ENCODE measurements at regions not wholly inside any gene's neighbourhood (a gene's known extent, or its start where the extent isn't known, plus 50 kb on each side); places are given as distances from the start of the nearest gene placed in this dataset.

DNA sequence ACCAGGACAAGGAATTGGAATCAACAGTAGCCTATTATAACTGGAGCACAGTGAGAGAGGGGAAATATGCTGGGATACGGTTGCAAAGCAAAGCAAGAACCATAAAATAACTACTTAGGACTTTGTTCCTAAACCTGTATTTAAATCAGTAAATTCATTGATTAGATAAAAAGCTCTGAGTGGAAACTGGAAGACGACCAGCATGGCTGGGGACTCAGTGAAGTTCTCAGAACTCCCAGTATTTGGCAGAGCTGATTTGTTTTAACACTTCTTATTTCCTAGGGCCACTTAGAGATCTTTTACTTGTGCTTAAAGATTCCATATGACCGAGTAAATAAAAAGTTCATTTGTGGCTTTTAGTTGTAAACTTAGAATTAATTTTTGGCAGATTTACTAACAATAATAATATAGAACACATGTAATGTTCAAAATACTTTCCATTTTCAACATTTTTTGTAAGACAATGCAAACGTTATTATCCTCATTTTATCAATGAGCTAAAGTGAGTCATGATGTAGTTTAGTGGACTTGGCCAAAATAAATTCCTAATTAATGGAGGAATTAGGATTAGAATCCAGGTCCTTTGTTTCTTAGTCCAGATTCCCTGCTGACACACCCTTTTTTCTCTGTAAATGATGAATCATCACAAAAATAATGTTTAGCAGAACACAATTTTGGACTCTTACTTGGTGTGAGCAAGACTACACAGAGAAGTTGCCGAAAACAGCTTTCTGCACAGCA lies 392.9 kb downstream of the GJA1 start:
- no peaks in the 10 kb centered on the region for H3K79me2 ChIP-seq (replicated peaks; ENCODE audit: insufficient read depth, low read length)
- TF ChIP-seq, protein P1, sequence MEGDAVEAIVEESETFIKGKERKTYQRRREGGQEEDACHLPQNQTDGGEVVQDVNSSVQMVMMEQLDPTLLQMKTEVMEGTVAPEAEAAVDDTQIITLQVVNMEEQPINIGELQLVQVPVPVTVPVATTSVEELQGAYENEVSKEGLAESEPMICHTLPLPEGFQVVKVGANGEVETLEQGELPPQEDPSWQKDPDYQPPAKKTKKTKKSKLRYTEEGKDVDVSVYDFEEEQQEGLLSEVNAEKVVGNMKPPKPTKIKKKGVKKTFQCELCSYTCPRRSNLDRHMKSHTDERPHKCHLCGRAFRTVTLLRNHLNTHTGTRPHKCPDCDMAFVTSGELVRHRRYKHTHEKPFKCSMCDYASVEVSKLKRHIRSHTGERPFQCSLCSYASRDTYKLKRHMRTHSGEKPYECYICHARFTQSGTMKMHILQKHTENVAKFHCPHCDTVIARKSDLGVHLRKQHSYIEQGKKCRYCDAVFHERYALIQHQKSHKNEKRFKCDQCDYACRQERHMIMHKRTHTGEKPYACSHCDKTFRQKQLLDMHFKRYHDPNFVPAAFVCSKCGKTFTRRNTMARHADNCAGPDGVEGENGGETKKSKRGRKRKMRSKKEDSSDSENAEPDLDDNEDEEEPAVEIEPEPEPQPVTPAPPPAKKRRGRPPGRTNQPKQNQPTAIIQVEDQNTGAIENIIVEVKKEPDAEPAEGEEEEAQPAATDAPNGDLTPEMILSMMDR (IDR thresholded peaks at IDR 0.05; ENCODE audit: poor library complexity, severe bottlenecking), result no peak
- no peak for TF ChIP-seq SMC3 (conservative IDR thresholded peaks at IDR 0.05; ENCODE audit: poor library complexity)
- no peak overlapping the region for H3K27ac ChIP-seq (ENCODE audit: low read length)
- H3K9me3 ChIP-seq (ENCODE audit: low read length), result no peaks in the 10 kb centered on the region
- no peak overlapping the region for H2AFZ ChIP-seq (ENCODE audit: low read depth, low read length)
- H3K4me2 ChIP-seq (ENCODE audit: low read length), result no peak overlapping the region
- no peaks in the 10 kb centered on the region for H3K9me2 ChIP-seq (ENCODE audit: insufficient read depth, low read length)
- H3K27me3 ChIP-seq (ENCODE audit: insufficient read depth, low read depth, low read length), result no peaks in the 10 kb centered on the region
- no peaks in the 10 kb centered on the region for H3F3A ChIP-seq (ENCODE audit: insufficient read depth, low read length, poor library complexity, severe bottlenecking)
- no peak overlapping the region for H3K4me3 ChIP-seq (ENCODE audit: low read length)
- H3K9ac ChIP-seq (ENCODE audit: low read length), result no peak overlapping the region
- H3K36me3 ChIP-seq (ENCODE audit: insufficient read depth, low read length), result no peaks in the 10 kb centered on the region
- no peaks in the 10 kb centered on the region for H4K20me1 ChIP-seq (ENCODE audit: insufficient read depth)

DNA sequence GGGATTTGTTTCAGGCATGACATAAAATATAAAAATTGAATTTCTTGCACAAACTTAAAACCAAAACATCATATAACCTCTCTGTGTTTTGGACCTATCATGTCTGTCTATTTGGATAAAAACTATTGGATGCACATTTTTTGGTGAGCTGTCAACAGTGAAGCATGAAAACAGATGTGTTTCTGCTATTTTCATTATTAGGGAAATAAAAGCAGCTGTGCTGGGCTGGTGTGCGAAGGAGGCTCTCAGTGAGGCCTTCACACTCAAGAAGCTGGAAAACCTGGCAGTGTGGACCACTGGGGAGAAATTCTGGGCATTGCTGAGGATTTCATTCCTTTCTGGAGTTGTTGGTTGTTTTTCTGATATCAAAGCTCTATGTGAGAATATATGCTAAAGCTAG lies 395.3 kb downstream of the GJA1 start:
- H3K9me3 ChIP-seq (ENCODE audit: low read length), result no peaks in the 10 kb centered on the region
- H2AFZ ChIP-seq (ENCODE audit: low read depth, low read length), result no peak overlapping the region
- H3K9ac ChIP-seq (ENCODE audit: low read length), result no peak overlapping the region
- H3K4me2 ChIP-seq (ENCODE audit: low read length), result no peak overlapping the region
- H4K20me1 ChIP-seq (ENCODE audit: insufficient read depth), result no peaks in the 10 kb centered on the region
- no peaks in the 10 kb centered on the region for H3K9me2 ChIP-seq (ENCODE audit: insufficient read depth, low read length)
- H3K27me3 ChIP-seq (ENCODE audit: insufficient read depth, low read depth, low read length), result no peaks in the 10 kb centered on the region
- no peaks in the 10 kb centered on the region for H3F3A ChIP-seq (ENCODE audit: insufficient read depth, low read length, poor library complexity, severe bottlenecking)
- H3K36me3 ChIP-seq (ENCODE audit: insufficient read depth, low read length), result no peaks in the 10 kb centered on the region
- H3K4me3 ChIP-seq (ENCODE audit: low read length), result no peak overlapping the region
- no peak overlapping the region for H3K27ac ChIP-seq (ENCODE audit: low read length)
- TF ChIP-seq POLR2AphosphoS5 (IDR thresholded peaks at IDR 0.05) (no peak), MXI1 (conservative IDR thresholded peaks at IDR 0.05; ENCODE audit: poor library complexity, severe bottlenecking) (no peak), SMC3 (conservative IDR thresholded peaks at IDR 0.05; ENCODE audit: poor library complexity) (no peak)
- TF ChIP-seq, protein P1 (IDR thresholded peaks at IDR 0.05; ENCODE audit: poor library complexity, severe bottlenecking), result no peak
- H3K79me2 ChIP-seq (replicated peaks; ENCODE audit: insufficient read depth, low read length), result no peaks in the 10 kb centered on the region

DNA sequence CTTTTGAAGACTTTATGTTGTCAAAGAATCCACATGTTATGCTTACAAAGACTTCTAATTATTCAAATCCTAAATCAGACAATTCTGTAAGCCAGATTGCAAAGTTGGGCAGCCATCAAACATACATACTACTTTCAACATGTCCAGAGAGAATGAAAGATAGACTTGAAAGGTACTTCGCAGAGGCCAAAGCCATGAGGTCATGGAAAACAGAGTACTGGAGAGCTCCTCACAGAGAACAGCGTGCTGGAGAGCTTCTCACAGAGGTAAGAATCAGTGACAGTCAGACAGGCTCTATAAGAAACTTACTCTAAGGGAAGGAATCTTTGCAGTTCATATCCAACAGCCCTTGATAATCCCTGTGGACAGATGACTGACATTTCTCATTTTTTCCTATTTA lies 400.2 kb downstream of the GJA1 start:
- no peak overlapping the region for H3K4me3 ChIP-seq (ENCODE audit: low read length)
- TF ChIP-seq SMC3 (conservative IDR thresholded peaks at IDR 0.05; ENCODE audit: poor library complexity), result no peak
- TF ChIP-seq TAF1 (IDR thresholded peaks at IDR 0.05; ENCODE audit: low read depth), result no peak
- no peak for TF ChIP-seq RAD21 (conservative IDR thresholded peaks at IDR 0.05)
- no peak for TF ChIP-seq MXI1 (conservative IDR thresholded peaks at IDR 0.05; ENCODE audit: poor library complexity, severe bottlenecking)
- no peak for TF ChIP-seq EP300 (conservative IDR thresholded peaks at IDR 0.05; ENCODE audit: poor library complexity, severe bottlenecking)
- TF ChIP-seq EZH2 (IDR thresholded peaks at IDR 0.05; ENCODE audit: borderline replicate concordance, insufficient read depth, low read length, poor library complexity, severe bottlenecking), result no peak
- no peak for TF ChIP-seq POLR2AphosphoS5 (IDR thresholded peaks at IDR 0.05)
- TF ChIP-seq, protein P2, sequence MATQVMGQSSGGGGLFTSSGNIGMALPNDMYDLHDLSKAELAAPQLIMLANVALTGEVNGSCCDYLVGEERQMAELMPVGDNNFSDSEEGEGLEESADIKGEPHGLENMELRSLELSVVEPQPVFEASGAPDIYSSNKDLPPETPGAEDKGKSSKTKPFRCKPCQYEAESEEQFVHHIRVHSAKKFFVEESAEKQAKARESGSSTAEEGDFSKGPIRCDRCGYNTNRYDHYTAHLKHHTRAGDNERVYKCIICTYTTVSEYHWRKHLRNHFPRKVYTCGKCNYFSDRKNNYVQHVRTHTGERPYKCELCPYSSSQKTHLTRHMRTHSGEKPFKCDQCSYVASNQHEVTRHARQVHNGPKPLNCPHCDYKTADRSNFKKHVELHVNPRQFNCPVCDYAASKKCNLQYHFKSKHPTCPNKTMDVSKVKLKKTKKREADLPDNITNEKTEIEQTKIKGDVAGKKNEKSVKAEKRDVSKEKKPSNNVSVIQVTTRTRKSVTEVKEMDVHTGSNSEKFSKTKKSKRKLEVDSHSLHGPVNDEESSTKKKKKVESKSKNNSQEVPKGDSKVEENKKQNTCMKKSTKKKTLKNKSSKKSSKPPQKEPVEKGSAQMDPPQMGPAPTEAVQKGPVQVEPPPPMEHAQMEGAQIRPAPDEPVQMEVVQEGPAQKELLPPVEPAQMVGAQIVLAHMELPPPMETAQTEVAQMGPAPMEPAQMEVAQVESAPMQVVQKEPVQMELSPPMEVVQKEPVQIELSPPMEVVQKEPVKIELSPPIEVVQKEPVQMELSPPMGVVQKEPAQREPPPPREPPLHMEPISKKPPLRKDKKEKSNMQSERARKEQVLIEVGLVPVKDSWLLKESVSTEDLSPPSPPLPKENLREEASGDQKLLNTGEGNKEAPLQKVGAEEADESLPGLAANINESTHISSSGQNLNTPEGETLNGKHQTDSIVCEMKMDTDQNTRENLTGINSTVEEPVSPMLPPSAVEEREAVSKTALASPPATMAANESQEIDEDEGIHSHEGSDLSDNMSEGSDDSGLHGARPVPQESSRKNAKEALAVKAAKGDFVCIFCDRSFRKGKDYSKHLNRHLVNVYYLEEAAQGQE (IDR thresholded peaks at IDR 0.05; ENCODE audit: borderline replicate concordance), result no peak
- H3K36me3 ChIP-seq (ENCODE audit: insufficient read depth, low read length), result no peaks in the 10 kb centered on the region
- H3K9me2 ChIP-seq (ENCODE audit: insufficient read depth, low read length), result no peaks in the 10 kb centered on the region
- H2AFZ ChIP-seq (ENCODE audit: low read depth, low read length), result no peak overlapping the region
- H3K4me2 ChIP-seq (ENCODE audit: low read length), result no peak overlapping the region
- H4K20me1 ChIP-seq (ENCODE audit: insufficient read depth), result no peaks in the 10 kb centered on the region
- H3K79me2 ChIP-seq (replicated peaks; ENCODE audit: insufficient read depth, low read length), result no peaks in the 10 kb centered on the region
- no peak overlapping the region for H3K27ac ChIP-seq (ENCODE audit: low read length)
- H3F3A ChIP-seq (ENCODE audit: insufficient read depth, low read length, poor library complexity, severe bottlenecking), result no peaks in the 10 kb centered on the region
- no peaks in the 10 kb centered on the region for H3K27me3 ChIP-seq (ENCODE audit: insufficient read depth, low read depth, low read length)
- no peaks in the 10 kb centered on the region for H3K9me3 ChIP-seq (ENCODE audit: low read length)
- H3K9ac ChIP-seq (ENCODE audit: low read length), result no peak overlapping the region
